Liver (tissue), 3 donors: ENCODE measurements at regions not wholly inside any gene's neighbourhood (a gene's known extent, or its start where the extent isn't known, plus 50 kb on each side); places are given as distances from the start of the nearest gene placed in this dataset.

ENCODE experiments used
- EGR1 ChIP-seq, 2 donors: IDR thresholded peaks; 2 replicates each; pipeline ENCODE4 v1.6.1; 2016 to 2018; ENCODE audit warnings: antibody characterized with exemption in 2 of 2, low read depth in 2 of 2
- FOXA1 ChIP-seq: IDR thresholded peaks from 2 replicates; pipeline ENCODE4 v1.6.1; 2016; ENCODE audit warnings: antibody characterized with exemption
- GABPA ChIP-seq, 2 donors: IDR thresholded peaks in 1 of 2; conservative IDR thresholded peaks in 1 of 2; 2 replicates each; pipeline ENCODE4 v1.6.1; 2016; ENCODE audit warnings: antibody characterized with exemption in 2 of 2, mild to moderate bottlenecking in 1 of 2, moderate library complexity in 1 of 2
- HNF4A ChIP-seq, 2 donors: conservative IDR thresholded peaks; 2 replicates each; pipeline ENCODE4 v1.6.1; 2016; ENCODE audit warnings: antibody characterized with exemption in 2 of 2, mild to moderate bottlenecking in 2 of 2
- JUND ChIP-seq, 2 donors: IDR thresholded peaks; 2 replicates each; pipeline ENCODE4 v1.6.1; 2016; ENCODE audit warnings: antibody characterized with exemption in 2 of 2
- RAD21 ChIP-seq, 2 donors: IDR thresholded peaks; 2 replicates each; pipeline ENCODE4 v1.6.1; 2016; ENCODE audit warnings: antibody characterized with exemption in 2 of 2, mild to moderate bottlenecking in 2 of 2
- SP1 ChIP-seq: IDR thresholded peaks from 2 replicates; pipeline ENCODE4 v1.6.1; 2018; ENCODE audit warnings: antibody characterized with exemption, mild to moderate bottlenecking
- TAF1 ChIP-seq: conservative IDR thresholded peaks from 2 replicates; pipeline ENCODE4 v1.6.1; 2016; ENCODE audit warnings: antibody characterized with exemption, mild to moderate bottlenecking
- YY1 ChIP-seq: IDR thresholded peaks from 2 replicates; pipeline ENCODE4 v1.6.1; 2016; ENCODE audit warnings: antibody characterized with exemption, mild to moderate bottlenecking
- TF ChIP-seq, protein P1 (sequence below): fragments of 150-350 bp; IDR thresholded peaks from 2 replicates; pipeline ENCODE4 v1.5.1; 2017; ENCODE audit warnings: improper control_type of control experiment, low read depth, low read length; ENCODE audit not compliant: missing input control
- TF ChIP-seq, protein P2 (sequence below): IDR thresholded peaks from 2 replicates; pipeline ENCODE4 v1.6.1; 2016; ENCODE audit warnings: antibody characterized with exemption
- TF ChIP-seq, protein P3 (sequence below): IDR thresholded peaks from 2 replicates; pipeline ENCODE4 v1.6.1; 2016; ENCODE audit warnings: antibody characterized with exemption
- TF ChIP-seq, protein P4 (sequence below): IDR thresholded peaks from 2 replicates; pipeline ENCODE4 v1.6.1; 2016; ENCODE audit warnings: antibody characterized with exemption
- TF ChIP-seq, protein P5 (sequence below): IDR thresholded peaks from 2 replicates; pipeline ENCODE4 v1.6.1; 2016; ENCODE audit warnings: antibody characterized with exemption, mild to moderate bottlenecking
- donor health status: healthy.
- donor health status: healthy.

DNA sequence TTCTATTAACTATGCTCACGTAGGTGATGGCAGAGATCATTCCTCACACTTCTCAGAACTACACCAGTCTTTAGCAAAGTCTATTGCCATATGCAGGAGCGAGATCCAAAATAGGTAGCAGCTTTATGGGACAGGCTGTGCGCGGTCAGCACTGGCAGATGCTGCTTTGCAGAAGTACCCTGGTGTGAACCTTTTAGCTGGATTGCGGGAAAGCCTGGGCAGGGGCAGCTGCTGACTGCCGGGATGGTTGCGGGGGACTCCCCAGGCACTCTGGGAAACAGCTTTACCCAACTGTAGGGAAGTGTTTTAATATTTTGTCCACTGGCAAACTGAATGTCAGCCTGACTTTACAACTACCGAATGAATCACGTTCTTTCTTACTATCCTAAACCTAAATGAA lies 251.3 kb downstream of the HS3ST3A1 start:
- no peak for TF ChIP-seq SP1
- TF ChIP-seq, protein P1, sequence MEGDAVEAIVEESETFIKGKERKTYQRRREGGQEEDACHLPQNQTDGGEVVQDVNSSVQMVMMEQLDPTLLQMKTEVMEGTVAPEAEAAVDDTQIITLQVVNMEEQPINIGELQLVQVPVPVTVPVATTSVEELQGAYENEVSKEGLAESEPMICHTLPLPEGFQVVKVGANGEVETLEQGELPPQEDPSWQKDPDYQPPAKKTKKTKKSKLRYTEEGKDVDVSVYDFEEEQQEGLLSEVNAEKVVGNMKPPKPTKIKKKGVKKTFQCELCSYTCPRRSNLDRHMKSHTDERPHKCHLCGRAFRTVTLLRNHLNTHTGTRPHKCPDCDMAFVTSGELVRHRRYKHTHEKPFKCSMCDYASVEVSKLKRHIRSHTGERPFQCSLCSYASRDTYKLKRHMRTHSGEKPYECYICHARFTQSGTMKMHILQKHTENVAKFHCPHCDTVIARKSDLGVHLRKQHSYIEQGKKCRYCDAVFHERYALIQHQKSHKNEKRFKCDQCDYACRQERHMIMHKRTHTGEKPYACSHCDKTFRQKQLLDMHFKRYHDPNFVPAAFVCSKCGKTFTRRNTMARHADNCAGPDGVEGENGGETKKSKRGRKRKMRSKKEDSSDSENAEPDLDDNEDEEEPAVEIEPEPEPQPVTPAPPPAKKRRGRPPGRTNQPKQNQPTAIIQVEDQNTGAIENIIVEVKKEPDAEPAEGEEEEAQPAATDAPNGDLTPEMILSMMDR = no peak
- TF ChIP-seq, protein P2, sequence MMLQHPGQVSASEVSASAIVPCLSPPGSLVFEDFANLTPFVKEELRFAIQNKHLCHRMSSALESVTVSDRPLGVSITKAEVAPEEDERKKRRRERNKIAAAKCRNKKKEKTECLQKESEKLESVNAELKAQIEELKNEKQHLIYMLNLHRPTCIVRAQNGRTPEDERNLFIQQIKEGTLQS = no peak
- TF ChIP-seq TAF1 = no peak
- TF ChIP-seq JUND (IDR thresholded peaks at IDR 0.05) = no peak
- TF ChIP-seq, protein P3, sequence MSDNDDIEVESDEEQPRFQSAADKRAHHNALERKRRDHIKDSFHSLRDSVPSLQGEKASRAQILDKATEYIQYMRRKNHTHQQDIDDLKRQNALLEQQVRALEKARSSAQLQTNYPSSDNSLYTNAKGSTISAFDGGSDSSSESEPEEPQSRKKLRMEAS = no peak
- TF ChIP-seq HNF4A (conservative IDR thresholded peaks at IDR 0.05) = no peak
- TF ChIP-seq, protein P4, sequence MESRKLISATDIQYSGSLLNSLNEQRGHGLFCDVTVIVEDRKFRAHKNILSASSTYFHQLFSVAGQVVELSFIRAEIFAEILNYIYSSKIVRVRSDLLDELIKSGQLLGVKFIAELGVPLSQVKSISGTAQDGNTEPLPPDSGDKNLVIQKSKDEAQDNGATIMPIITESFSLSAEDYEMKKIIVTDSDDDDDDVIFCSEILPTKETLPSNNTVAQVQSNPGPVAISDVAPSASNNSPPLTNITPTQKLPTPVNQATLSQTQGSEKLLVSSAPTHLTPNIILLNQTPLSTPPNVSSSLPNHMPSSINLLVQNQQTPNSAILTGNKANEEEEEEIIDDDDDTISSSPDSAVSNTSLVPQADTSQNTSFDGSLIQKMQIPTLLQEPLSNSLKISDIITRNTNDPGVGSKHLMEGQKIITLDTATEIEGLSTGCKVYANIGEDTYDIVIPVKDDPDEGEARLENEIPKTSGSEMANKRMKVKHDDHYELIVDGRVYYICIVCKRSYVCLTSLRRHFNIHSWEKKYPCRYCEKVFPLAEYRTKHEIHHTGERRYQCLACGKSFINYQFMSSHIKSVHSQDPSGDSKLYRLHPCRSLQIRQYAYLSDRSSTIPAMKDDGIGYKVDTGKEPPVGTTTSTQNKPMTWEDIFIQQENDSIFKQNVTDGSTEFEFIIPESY = no peak
- TF ChIP-seq YY1 = no peak
- TF ChIP-seq GABPA (IDR thresholded peaks at IDR 0.05 in 1 of 2, conservative IDR thresholded peaks at IDR 0.05 in 1 of 2) = no peak
- TF ChIP-seq RAD21 (IDR thresholded peaks at IDR 0.05) = no peak
- TF ChIP-seq, protein P5, sequence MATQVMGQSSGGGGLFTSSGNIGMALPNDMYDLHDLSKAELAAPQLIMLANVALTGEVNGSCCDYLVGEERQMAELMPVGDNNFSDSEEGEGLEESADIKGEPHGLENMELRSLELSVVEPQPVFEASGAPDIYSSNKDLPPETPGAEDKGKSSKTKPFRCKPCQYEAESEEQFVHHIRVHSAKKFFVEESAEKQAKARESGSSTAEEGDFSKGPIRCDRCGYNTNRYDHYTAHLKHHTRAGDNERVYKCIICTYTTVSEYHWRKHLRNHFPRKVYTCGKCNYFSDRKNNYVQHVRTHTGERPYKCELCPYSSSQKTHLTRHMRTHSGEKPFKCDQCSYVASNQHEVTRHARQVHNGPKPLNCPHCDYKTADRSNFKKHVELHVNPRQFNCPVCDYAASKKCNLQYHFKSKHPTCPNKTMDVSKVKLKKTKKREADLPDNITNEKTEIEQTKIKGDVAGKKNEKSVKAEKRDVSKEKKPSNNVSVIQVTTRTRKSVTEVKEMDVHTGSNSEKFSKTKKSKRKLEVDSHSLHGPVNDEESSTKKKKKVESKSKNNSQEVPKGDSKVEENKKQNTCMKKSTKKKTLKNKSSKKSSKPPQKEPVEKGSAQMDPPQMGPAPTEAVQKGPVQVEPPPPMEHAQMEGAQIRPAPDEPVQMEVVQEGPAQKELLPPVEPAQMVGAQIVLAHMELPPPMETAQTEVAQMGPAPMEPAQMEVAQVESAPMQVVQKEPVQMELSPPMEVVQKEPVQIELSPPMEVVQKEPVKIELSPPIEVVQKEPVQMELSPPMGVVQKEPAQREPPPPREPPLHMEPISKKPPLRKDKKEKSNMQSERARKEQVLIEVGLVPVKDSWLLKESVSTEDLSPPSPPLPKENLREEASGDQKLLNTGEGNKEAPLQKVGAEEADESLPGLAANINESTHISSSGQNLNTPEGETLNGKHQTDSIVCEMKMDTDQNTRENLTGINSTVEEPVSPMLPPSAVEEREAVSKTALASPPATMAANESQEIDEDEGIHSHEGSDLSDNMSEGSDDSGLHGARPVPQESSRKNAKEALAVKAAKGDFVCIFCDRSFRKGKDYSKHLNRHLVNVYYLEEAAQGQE = no peak
- TF ChIP-seq EGR1 (IDR thresholded peaks at IDR 0.05; ENCODE audit: low read depth in 2 of 2) = no peak
- no peak for TF ChIP-seq FOXA1
